IMR-90 (cell line): ENCODE measurements at regions not wholly inside any gene's neighbourhood (a gene's known extent, or its start where the extent isn't known, plus 50 kb on each side); places are given as distances from the start of the nearest gene placed in this dataset.

Experiments used
- ATAC-seq: fragments of 200-7000 bp; cut with Tn5 transposase; 2 replicates; pipeline ENCODE4 v1.9.1; 2020; ENCODE audit warnings: low read depth, mild to moderate bottlenecking, moderate library complexity
- BruUV-seq: library from RNA; stranded (reverse); fragments of 400-500 nt; replicated peaks from 2 replicates; lab custom pipeline; 2021; lab: Mats Ljungman, UMichigan
- CTCF ChIA-PET: fragments of 300-600 bp; formaldehyde crosslinking; extraction: SDS; loops from one replicate; lab custom pipeline; 2021; ENCODE audit warnings: antibody characterized with exemption; lab: Yijun Ruan, JAX
- POLR2A ChIA-PET: fragments of 300-600 bp; sonication (Branson Sonifier 250); formaldehyde crosslinking; loops from one replicate; lab custom pipeline; 2022; ENCODE audit warnings: antibody characterized with exemption; ENCODE audit not compliant: unreplicated experiment; lab: Charles Lee
- DNase-seq: peaks from one replicate; pipeline ENCODE4 v3.0.0; 2013
- H2AFZ ChIP-seq: replicated peaks from 2 replicates; pipeline ENCODE3; 2013; ENCODE audit warnings: low read length, mild to moderate bottlenecking; ENCODE audit not compliant: poor library complexity
- H2AK5ac ChIP-seq: 2 replicates; pipeline ENCODE4 v1.6.1; 2013; ENCODE audit warnings: low read depth, low read length, inconsistent platforms
- H2AK9ac ChIP-seq: replicated peaks from 2 replicates; pipeline ENCODE3; 2013; ENCODE audit warnings: mild to moderate bottlenecking, low read depth, low read length, moderate library complexity; ENCODE audit not compliant: poor library complexity
- H2BK120ac ChIP-seq: 2 replicates; pipeline ENCODE4 v1.6.1; 2013; ENCODE audit warnings: low read depth, low read length, inconsistent platforms
- H2BK15ac ChIP-seq: 3 replicates; pipeline ENCODE4 v1.6.1; 2013; ENCODE audit warnings: low read depth, low read length, inconsistent platforms
- H2BK20ac ChIP-seq: 2 replicates; pipeline ENCODE4 v1.6.1; 2013; ENCODE audit warnings: low read depth, mild to moderate bottlenecking, inconsistent platforms, low read length, moderate library complexity
- H2BK5ac ChIP-seq: 2 replicates; pipeline ENCODE4 v1.6.1; 2013; ENCODE audit warnings: mild to moderate bottlenecking, low read depth, low read length, inconsistent platforms; ENCODE audit not compliant: poor library complexity, severe bottlenecking
- H3K14ac ChIP-seq: replicated peaks from 2 replicates; pipeline ENCODE4 v1.6.1; 2013; ENCODE audit warnings: low read depth, low read length, inconsistent platforms
- H3K18ac ChIP-seq: 2 replicates; pipeline ENCODE4 v1.6.1; 2013; ENCODE audit warnings: low read depth, low read length, control low read depth
- H3K23ac ChIP-seq: 2 replicates; pipeline ENCODE4 v1.6.1; 2013; ENCODE audit warnings: low read depth, low read length, inconsistent platforms
- H3K27ac ChIP-seq: 2 replicates; pipeline ENCODE4 v1.5.1; 2013; ENCODE audit warnings: mild to moderate bottlenecking, control low read depth, low read length; ENCODE audit not compliant: insufficient read depth
- H3K27me3 ChIP-seq: 2 replicates; pipeline ENCODE4 v1.6.1; 2013; ENCODE audit warnings: low read length; ENCODE audit not compliant: control insufficient read depth, insufficient read depth
- H3K36me3 ChIP-seq: 2 replicates; pipeline ENCODE4 v1.6.1; 2013; ENCODE audit warnings: low read length, mixed read lengths; ENCODE audit not compliant: control insufficient read depth, insufficient read depth
- H3K4ac ChIP-seq: 2 replicates; pipeline ENCODE4 v1.6.1; 2013; ENCODE audit warnings: low read depth, low read length, inconsistent platforms
- H3K4me1 ChIP-seq: 2 replicates; pipeline ENCODE4 v1.6.1; 2013; ENCODE audit warnings: low read length, mixed read lengths; ENCODE audit not compliant: control insufficient read depth, insufficient read depth
- H3K4me2 ChIP-seq: 2 replicates; pipeline ENCODE4 v1.6.1; 2013; ENCODE audit warnings: low read depth, mild to moderate bottlenecking, control low read depth, low read length, moderate library complexity
- H3K4me3 ChIP-seq: 2 replicates; pipeline ENCODE4 v1.5.1; 2013; ENCODE audit warnings: low read depth, mild to moderate bottlenecking, control low read depth, low read length, moderate library complexity; ENCODE audit not compliant: insufficient read depth
- H3K56ac ChIP-seq: 2 replicates; pipeline ENCODE4 v1.6.1; 2013; ENCODE audit warnings: low read length, inconsistent platforms; ENCODE audit not compliant: insufficient read depth; ENCODE audit errors: extremely low read depth
- H3K79me1 ChIP-seq, 2 experiments: 2 replicates each; pipeline ENCODE4 v1.6.1; 2013; ENCODE audit warnings: low read length in 2 of 2, inconsistent platforms in 1 of 2, low read depth in 1 of 2
- H3K9ac ChIP-seq: 2 replicates; pipeline ENCODE4 v1.6.1; 2013; ENCODE audit warnings: low read depth, low read length, control low read depth
- H3K9me1 ChIP-seq: 2 replicates; pipeline ENCODE4 v1.6.1; 2013; ENCODE audit warnings: low read length, inconsistent platforms; ENCODE audit not compliant: insufficient read depth
- H3K9me3 ChIP-seq: 2 replicates; pipeline ENCODE4 v1.6.1; 2013; ENCODE audit warnings: low read length; ENCODE audit not compliant: control insufficient read depth, insufficient read depth
- H4K20me1 ChIP-seq: 2 replicates; pipeline ENCODE4 v1.6.1; 2013; ENCODE audit warnings: low read length, inconsistent platforms; ENCODE audit not compliant: insufficient read depth
- H4K5ac ChIP-seq: 2 replicates; pipeline ENCODE4 v1.6.1; 2013; ENCODE audit warnings: mild to moderate bottlenecking, low read depth, low read length, control low read depth
- H4K8ac ChIP-seq, 2 experiments: 2 replicates each; pipeline ENCODE4 v1.6.1; 2013; ENCODE audit warnings: low read depth in 2 of 2, low read length in 2 of 2, control low read depth in 1 of 2, inconsistent platforms in 1 of 2
- H4K91ac ChIP-seq: 2 replicates; pipeline ENCODE4 v1.6.1; 2013; ENCODE audit warnings: low read depth, low read length, inconsistent platforms; ENCODE audit not compliant: insufficient read depth
- MAFK ChIP-seq: IDR thresholded peaks from 2 replicates; pipeline ENCODE4 v1.6.1; 2012; ENCODE audit warnings: low read depth, low read length, improper control_type of control experiment
- MXI1 ChIP-seq: IDR thresholded peaks from 2 replicates; pipeline ENCODE4 v1.6.1; 2012; ENCODE audit warnings: low read depth, mild to moderate bottlenecking, low read length, moderate library complexity, borderline replicate concordance
- RFX5 ChIP-seq: IDR thresholded peaks from 2 replicates; pipeline ENCODE4 v1.8.0; 2012; ENCODE audit warnings: low read depth, mild to moderate bottlenecking, low read length, moderate library complexity
- SMC3 ChIP-seq: fragments of 150-350 bp; IDR thresholded peaks from 2 replicates; pipeline ENCODE4 v1.6.1; 2016; ENCODE audit warnings: low read depth, mild to moderate bottlenecking, antibody characterized with exemption, low read length, moderate library complexity
- WGBS, 2 experiments: methylation state at CpG; one replicate each; pipeline versions ENCODE4 v1.1.5 to v1.1.7; 2013; ENCODE audit warnings: missing lambda C conversion rate in 2 of 2; ENCODE audit not compliant: insufficient read length in 1 of 2; ENCODE audit errors: extremely low coverage in 2 of 2; 5-methylcytosine and 5-hydroxymethylcytosine counted together
- dilution Hi-C: fragments of 300-500 bp; cut with HindIII; formaldehyde crosslinking; loops from one replicate; pipeline ENCODE4 v1.14.3; 2018; ENCODE audit warnings: low sequenced_read_pairs; ENCODE audit not compliant: unreplicated experiment
- in situ Hi-C: fragments of 300-500 bp; cut with MboI; formaldehyde crosslinking; loops from 3 replicates; pipeline ENCODE4 v1.14.3; 2019; ENCODE audit warnings: low sequenced_read_pairs, inconsistent platforms, mixed read lengths
- intact Hi-C: fragments of 100-400 bp; cut with micrococcal nuclease; formaldehyde crosslinking; loops from 2 replicates; pipeline ENCODE4 v1.10.0; 2022

- H3K23ac ChIP-seq = no peak overlapping the region
- H2BK5ac ChIP-seq = no peak overlapping the region
- H2AFZ ChIP-seq = no peak overlapping the region
- dilution Hi-C loops = no loop called here
- H4K5ac ChIP-seq = no peak overlapping the region
- no peak overlapping the region for H2AK9ac ChIP-seq
- no peak overlapping the region for H3K14ac ChIP-seq
- H2BK20ac ChIP-seq = no peak overlapping the region
- H3K4me2 ChIP-seq = no peak overlapping the region
- whole genome bisulfite sequencing, 2 experiments = no CpG with 5 or more reads among the region's 1 CpG
- no peak for ATAC-seq
- CTCF ChIA-PET = no interaction called here
- no peak overlapping the region for H3K56ac ChIP-seq
- in situ Hi-C loops = no loop called here
- H3K27me3 ChIP-seq = no peaks in the 10 kb centered on the region
- no peaks in the 10 kb centered on the region for H3K4me1 ChIP-seq
- no peak overlapping the region for H4K91ac ChIP-seq
- H3K27ac ChIP-seq = no peak overlapping the region
- no peaks in the 10 kb centered on the region for H4K20me1 ChIP-seq
- H3K9me1 ChIP-seq = no peaks in the 10 kb centered on the region
- no peak overlapping the region for H2BK120ac ChIP-seq
- no peaks in the 10 kb centered on the region for H3K36me3 ChIP-seq
- no peak overlapping the region for H2AK5ac ChIP-seq
- no peak overlapping the region for H4K8ac ChIP-seq
- BruUV-seq = no TSS peak
- H2BK15ac ChIP-seq = no peak overlapping the region
- POLR2A ChIA-PET = no interaction called here
- H3K4me3 ChIP-seq = no peak overlapping the region
- H3K9me3 ChIP-seq = peaks cover 3% of the 10 kb centered on the region; the same call in 1 of the 2 replicates
- DNase-seq = no peak
- TF ChIP-seq RFX5 = no peak
- TF ChIP-seq SMC3 = no peak
- TF ChIP-seq MAFK = peak; percentile 68
- TF ChIP-seq MXI1 = no peak
- intact Hi-C loops = no loop called here
- no peak overlapping the region for H3K18ac ChIP-seq
- H3K9ac ChIP-seq = no peak overlapping the region
- H3K79me1 ChIP-seq = no peaks in the 10 kb centered on the region
- no peak overlapping the region for H3K4ac ChIP-seq
Observed at GRCh38 chr6:145475794-145476396, 259.4 kb downstream of the EPM2A start.
